HG02870 (cell line): ENCODE measurements at regions not wholly inside any gene's neighbourhood (a gene's known extent, or its start where the extent isn't known, plus 50 kb on each side); places are given as distances from the start of the nearest gene placed in this dataset.

Experiments
- ATAC-seq: cut with Tn5 transposase; IDR thresholded peaks from one replicate; pipeline ENCODE4 v1.9.1; 2021; ENCODE audit warnings: mild to moderate bottlenecking, moderate library complexity; ENCODE audit not compliant: unreplicated experiment

GRCh38 chr12:27179400-27180214 is 64.5 kb upstream of the STK38L start:
- peak; percentile 84 for ATAC-seq

GRCh38 chr12:27180906-27181505 is 63.1 kb upstream of the STK38L start:
- ATAC-seq: no peak

- no peak for ATAC-seq
These were observed 60.7 kb upstream of the STK38L start for GRCh38 chr12:27183342-27183741.

GRCh38 chr12:27185234-27186021 is 58.7 kb upstream of the STK38L start:
- peak; percentile 72 for ATAC-seq

GRCh38 chr12:27186022-27186839 is 57.9 kb upstream of the STK38L start:
- no peak for ATAC-seq

GRCh38 chr12:27187697-27188096 is 56.4 kb upstream of the STK38L start:
- no peak for ATAC-seq

- no peak for ATAC-seq
These were observed 53.3 kb upstream of the STK38L start for GRCh38 chr12:27190761-27191160.

- no peak for ATAC-seq
These were observed 52.6 kb upstream of the STK38L start for GRCh38 chr12:27191531-27191930.

GRCh38 chr12:27192118-27192802 is 51.8 kb upstream of the STK38L start:
- ATAC-seq: no peak

- ATAC-seq: no peak
These were observed 51.0 kb upstream of the STK38L start for GRCh38 chr12:27193106-27193505.

GRCh38 chr12:27193854-27194544 is 50.1 kb upstream of the STK38L start:
- no peak for ATAC-seq
